ENCODE measurements at regions not wholly inside any gene's neighbourhood (a gene's known extent, or its start where the extent isn't known, plus 50 kb on each side); places are given as distances from the start of the nearest gene placed in this dataset.
A peak's percentile ranks its signal among the peaks of the same experiment; 100 is the strongest.

- H3K27ac ChIP-seq (ENCODE audit: low read length), result no peak overlapping the region
- TF ChIP-seq EZH2 (IDR thresholded peaks at IDR 0.05; ENCODE audit: borderline replicate concordance, low read depth, low read length, severe bottlenecking) (no peak), CTCF (IDR thresholded peaks at IDR 0.05; ENCODE audit: borderline replicate concordance, extremely low read depth, low read length, poor library complexity, severe bottlenecking) (no peak)
- ATAC-seq (ENCODE audit: insufficient read depth, low read depth) (no peak), DNase-seq (no peak)
- no peak overlapping the region for H3K9ac ChIP-seq (ENCODE audit: low read depth, low read length)
- H3K36me3 ChIP-seq (ENCODE audit: insufficient read depth, low read length), result no peaks in the 10 kb centered on the region
- H4K20me1 ChIP-seq (ENCODE audit: insufficient read depth, low read length), result no peaks in the 10 kb centered on the region; the same call in 1 of the 2 replicates
- no peak overlapping the region for H3K4me3 ChIP-seq (ENCODE audit: low read depth in 1 of 2, low read length in 2 of 2)
- no peaks in the 10 kb centered on the region for H3K9me3 ChIP-seq (ENCODE audit: insufficient read depth, low read length, severe bottlenecking)
- H3K4me2 ChIP-seq (ENCODE audit: insufficient read depth, low read length), result no peak overlapping the region
- H2AFZ ChIP-seq (ENCODE audit: low read depth, low read length), result no peak overlapping the region
- H3K79me2 ChIP-seq (ENCODE audit: insufficient read depth, low read length), result no peaks in the 10 kb centered on the region
- no peaks in the 10 kb centered on the region for H3K4me1 ChIP-seq (ENCODE audit: insufficient read depth, low read length)
- no peaks in the 10 kb centered on the region for H3K27me3 ChIP-seq (ENCODE audit: insufficient read depth, low read length, poor library complexity)
Measured at GRCh38 chr11:71373791-71374454, 74.3 kb downstream of the DHCR7 start.

- Histone ChIP-seq H3K9ac (ENCODE audit: low read depth, low read length) (no peak overlapping the region), H2AFZ (ENCODE audit: low read depth, low read length) (no peak overlapping the region), H3K36me3 (ENCODE audit: insufficient read depth, low read length) (no peaks in the 10 kb centered on the region), H3K27me3 (ENCODE audit: insufficient read depth, low read length, poor library complexity) (no peaks in the 10 kb centered on the region), H3K79me2 (ENCODE audit: insufficient read depth, low read length) (no peaks in the 10 kb centered on the region), H3K27ac (ENCODE audit: low read length) (no peak overlapping the region), H3K4me2 (ENCODE audit: insufficient read depth, low read length) (no peak overlapping the region), H3K4me3 (ENCODE audit: low read depth in 1 of 2, low read length in 2 of 2) (no peak overlapping the region), H4K20me1 (ENCODE audit: insufficient read depth, low read length) (no peaks in the 10 kb centered on the region; the same call in 1 of the 2 replicates), H3K4me1 (ENCODE audit: insufficient read depth, low read length) (no peaks in the 10 kb centered on the region), H3K9me3 (ENCODE audit: insufficient read depth, low read length, severe bottlenecking) (no peaks in the 10 kb centered on the region)
- DNase-seq, result no peak
- no peak for ATAC-seq (ENCODE audit: insufficient read depth, low read depth)
- no peak for TF ChIP-seq EZH2 (IDR thresholded peaks at IDR 0.05; ENCODE audit: borderline replicate concordance, low read depth, low read length, severe bottlenecking)
- TF ChIP-seq CTCF (IDR thresholded peaks at IDR 0.05; ENCODE audit: borderline replicate concordance, extremely low read depth, low read length, poor library complexity, severe bottlenecking), result peak; percentile 23
Measured at GRCh38 chr11:71372693-71373657, 75.2 kb downstream of the DHCR7 start.

- ATAC-seq (ENCODE audit: insufficient read depth, low read depth), result no peak
- Histone ChIP-seq H3K4me3 (ENCODE audit: low read depth in 1 of 2, low read length in 2 of 2) (no peak overlapping the region), H3K4me2 (ENCODE audit: insufficient read depth, low read length) (no peak overlapping the region), H2AFZ (ENCODE audit: low read depth, low read length) (no peak overlapping the region), H3K27me3 (ENCODE audit: insufficient read depth, low read length, poor library complexity) (no peaks in the 10 kb centered on the region), H3K36me3 (ENCODE audit: insufficient read depth, low read length) (no peaks in the 10 kb centered on the region), H3K27ac (ENCODE audit: low read length) (no peak overlapping the region), H3K79me2 (ENCODE audit: insufficient read depth, low read length) (no peaks in the 10 kb centered on the region), H4K20me1 (ENCODE audit: insufficient read depth, low read length) (no peaks in the 10 kb centered on the region; the same call in 1 of the 2 replicates), H3K4me1 (ENCODE audit: insufficient read depth, low read length) (no peaks in the 10 kb centered on the region), H3K9ac (ENCODE audit: low read depth, low read length) (no peak overlapping the region), H3K9me3 (ENCODE audit: insufficient read depth, low read length, severe bottlenecking) (no peaks in the 10 kb centered on the region)
- no peak for TF ChIP-seq CTCF (IDR thresholded peaks at IDR 0.05; ENCODE audit: borderline replicate concordance, extremely low read depth, low read length, poor library complexity, severe bottlenecking)
- TF ChIP-seq EZH2 (IDR thresholded peaks at IDR 0.05; ENCODE audit: borderline replicate concordance, low read depth, low read length, severe bottlenecking), result no peak
- DNase-seq, result no peak
Measured at GRCh38 chr11:71371674-71372069, 76.5 kb downstream of the DHCR7 start.
